ENCODE measurements at regions not wholly inside any gene's neighbourhood (a gene's known extent, or its start where the extent isn't known, plus 50 kb on each side); places are given as distances from the start of the nearest gene placed in this dataset.

- no peak for TF ChIP-seq POLR2A (IDR thresholded peaks at IDR 0.05)
- no peak for TF ChIP-seq CTCF (IDR thresholded peaks at IDR 0.05)
- no peak for TF ChIP-seq POLR2AphosphoS5 (IDR thresholded peaks at IDR 0.05)
Observed at GRCh38 chr21:15653710-15654109, 76.1 kb upstream of the USP25 start.

Measured in breast epithelium (tissue), 3 donors.